GM18508 (cell line): ENCODE measurements at regions not wholly inside any gene's neighbourhood (a gene's known extent, or its start where the extent isn't known, plus 50 kb on each side); places are given as distances from the start of the nearest gene placed in this dataset.
"Not testable (repeated sequence)": the region's sequence is repeated elsewhere in the genome, so short reads cannot be mapped to it uniquely, and the experiment has no call there.

Experiments
- ATAC-seq: cut with Tn5 transposase; IDR thresholded peaks from one replicate; pipeline ENCODE4 v1.9.1; 2021; ENCODE audit warnings: moderate number of reproducible peaks; ENCODE audit not compliant: insufficient read depth, unreplicated experiment

GRCh38 chr12:17370621-17371020 lies 719.4 kb downstream of the RERGL start:
- ATAC-seq: no peak

- ATAC-seq: no peak
Measured at GRCh38 chr12:17369556-17369955, 720.4 kb downstream of the RERGL start.

- ATAC-seq: no peak
Measured at GRCh38 chr12:17361224-17361623, 728.8 kb downstream of the RERGL start.

- ATAC-seq: no peak
Measured at GRCh38 chr12:17358835-17359234, 731.2 kb downstream of the RERGL start.

GRCh38 chr12:17357396-17357795 lies 732.6 kb downstream of the RERGL start:
- ATAC-seq: no peak

- ATAC-seq: no peak
Measured at GRCh38 chr12:17352164-17352563, 737.8 kb downstream of the RERGL start.

- ATAC-seq: no peak
Measured at GRCh38 chr12:17348311-17348710, 741.7 kb downstream of the RERGL start.

GRCh38 chr12:17344649-17345048 lies 738.7 kb upstream of the LMO3 start:
- ATAC-seq: no peak

- no peak for ATAC-seq
Measured at GRCh38 chr12:17342381-17342961, 736.5 kb upstream of the LMO3 start.

- ATAC-seq: no peak
Measured at GRCh38 chr12:17335487-17335886, 729.5 kb upstream of the LMO3 start.

GRCh38 chr12:17334784-17335183 lies 728.8 kb upstream of the LMO3 start:
- no peak for ATAC-seq

- no peak for ATAC-seq
Measured at GRCh38 chr12:17333287-17333686, 727.3 kb upstream of the LMO3 start.

- ATAC-seq: no peak
Measured at GRCh38 chr12:17326649-17327048, 720.7 kb upstream of the LMO3 start.

GRCh38 chr12:17322090-17322489 lies 716.1 kb upstream of the LMO3 start:
- ATAC-seq: no peak

- no peak for ATAC-seq
Measured at GRCh38 chr12:17304503-17305347, 698.8 kb upstream of the LMO3 start.

- no peak for ATAC-seq
Measured at GRCh38 chr12:17302001-17302400, 696.0 kb upstream of the LMO3 start.

- no peak for ATAC-seq
Measured at GRCh38 chr12:17301544-17301943, 695.6 kb upstream of the LMO3 start.

- no peak for ATAC-seq
Measured at GRCh38 chr12:17296882-17297281, 690.9 kb upstream of the LMO3 start.

- ATAC-seq: no peak
Measured at GRCh38 chr12:17286874-17287273, 680.9 kb upstream of the LMO3 start.

GRCh38 chr12:17284873-17285272 lies 678.9 kb upstream of the LMO3 start:
- no peak for ATAC-seq

- ATAC-seq: no peak
Measured at GRCh38 chr12:17283563-17283962, 677.6 kb upstream of the LMO3 start.

GRCh38 chr12:17282169-17282568 lies 676.2 kb upstream of the LMO3 start:
- not testable (repeated sequence) for ATAC-seq
